ENCODE measurements at regions not wholly inside any gene's neighbourhood (a gene's known extent, or its start where the extent isn't known, plus 50 kb on each side); places are given as distances from the start of the nearest gene placed in this dataset.

- no peak for TF ChIP-seq CTCF (IDR thresholded peaks at IDR 0.05; ENCODE audit: low read depth, low read length)
- TF ChIP-seq EZH2phosphoT487 (IDR thresholded peaks at IDR 0.05; ENCODE audit: low read depth) = no peak
Observed at GRCh38 chr10:129097776-129098330, 369.2 kb upstream of the MGMT start.

Measured in OCI-LY3 (cell line).